Endothelial cell of umbilical vein (primary cell): ENCODE measurements at regions not wholly inside any gene's neighbourhood (a gene's known extent, or its start where the extent isn't known, plus 50 kb on each side); places are given as distances from the start of the nearest gene placed in this dataset.

ENCODE experiments used
- BruUV-seq: library from RNA; stranded (reverse); fragments of 400-500 nt; replicated peaks from 2 replicates; lab custom pipeline; 2021; lab: Mats Ljungman, UMichigan
- CTCF ChIA-PET: fragments of 300-600, 350-600 bp; sonication (Branson Sonifier 250); formaldehyde crosslinking; loops from one replicate; lab custom pipeline; 2021; ENCODE audit warnings: antibody characterized with exemption, inconsistent platforms; lab: Charles Lee
- POLR2A ChIA-PET: fragments of 300-600, 350-600 bp; sonication (Branson Sonifier 250); formaldehyde crosslinking; loops from one replicate; lab custom pipeline; 2021; ENCODE audit warnings: antibody characterized with exemption, inconsistent platforms; lab: Charles Lee
- DNase-seq: peaks from one replicate; pipeline ENCODE4 v3.0.0-alpha.2; 2011; ENCODE audit warnings: low read depth, low spot score
- FAIRE-seq: peaks from 2 replicates; lab custom pipeline; 2011; peaks lifted over from hg19 to GRCh38; lab: Jason Lieb, UNC
- H2AFZ ChIP-seq: 2 replicates; pipeline ENCODE4 v1.6.0; 2012; ENCODE audit warnings: low read depth, low read length, control low read depth, inconsistent platforms
- H3K27ac ChIP-seq: 2 replicates; pipeline ENCODE4 v1.5.1; 2011; ENCODE audit warnings: low read depth, mild to moderate bottlenecking, control low read depth, low read length, moderate library complexity; ENCODE audit not compliant: insufficient read depth
- H3K27me3 ChIP-seq, 2 experiments: 2 replicates each; pipeline versions ENCODE4 v1.6.0 to v1.6.1; 2011; ENCODE audit warnings: low read length in 2 of 2, mixed read lengths in 1 of 2; ENCODE audit not compliant: control insufficient read depth in 2 of 2, insufficient read depth in 2 of 2
- H3K36me3 ChIP-seq, 2 experiments: 2 replicates in 1 of 2; 3 replicates in 1 of 2; pipeline ENCODE4 v1.5.1; 2011; ENCODE audit warnings: low read length in 2 of 2, mild to moderate bottlenecking in 1 of 2, moderate library complexity in 1 of 2; ENCODE audit not compliant: control insufficient read depth in 2 of 2, insufficient read depth in 2 of 2; ENCODE audit errors: extremely low read depth in 1 of 2
- H3K4me1 ChIP-seq: 3 replicates; pipeline ENCODE4 v1.5.1; 2011; ENCODE audit warnings: mild to moderate bottlenecking, low read length; ENCODE audit not compliant: control insufficient read depth, insufficient read depth; ENCODE audit errors: extremely low read depth
- H3K4me2 ChIP-seq: 2 replicates; pipeline ENCODE4 v1.6.1; 2011; ENCODE audit warnings: low read length, control low read depth, mixed read lengths; ENCODE audit not compliant: insufficient read depth
- H3K4me3 ChIP-seq, 3 experiments: fragments of 200-600 bp in 1 of 3; sonication (generic), shearing (Covaris generic) in 1 of 3; replicated peaks in 1 of 3; 2 replicates each; pipeline ENCODE4 v1.5.1; 2011 to 2016; ENCODE audit warnings: control low read depth in 3 of 3, low read length in 3 of 3, mild to moderate bottlenecking in 2 of 3, inconsistent platforms in 1 of 3, low read depth in 1 of 3, moderate library complexity in 1 of 3; ENCODE audit not compliant: insufficient read depth in 1 of 3
- H3K79me2 ChIP-seq: 2 replicates; pipeline ENCODE4 v1.6.0; 2012; ENCODE audit warnings: low read length, inconsistent platforms; ENCODE audit not compliant: control insufficient read depth, insufficient read depth
- H3K9ac ChIP-seq: replicated peaks from 2 replicates; pipeline ENCODE3; 2011; ENCODE audit warnings: low read length, control low read depth; ENCODE audit not compliant: insufficient read depth; ENCODE audit errors: extremely low read depth
- H3K9me1 ChIP-seq: replicated peaks from 3 replicates; pipeline ENCODE4 v1.6.0; 2011; ENCODE audit warnings: mild to moderate bottlenecking, low read length; ENCODE audit not compliant: control insufficient read depth, insufficient read depth; ENCODE audit errors: extremely low read depth
- H3K9me3 ChIP-seq: replicated peaks from 2 replicates; pipeline ENCODE4 v1.5.1; 2012; ENCODE audit warnings: low read length, inconsistent platforms; ENCODE audit not compliant: control insufficient read depth, insufficient read depth
- H4K20me1 ChIP-seq: replicated peaks from 2 replicates; pipeline ENCODE3; 2011; ENCODE audit warnings: mild to moderate bottlenecking, low read length; ENCODE audit not compliant: control insufficient read depth, insufficient read depth; ENCODE audit errors: extremely low read depth
- CTCF ChIP-seq, 2 donors: IDR thresholded peaks; 1 replicate in 1 of 2; 2 replicates in 1 of 2; pipeline ENCODE4 v1.5.1; 2011; ENCODE audit warnings: low read length in 2 of 2, mild to moderate bottlenecking in 2 of 2, moderate library complexity in 2 of 2, control low read depth in 1 of 2, inconsistent platforms in 1 of 2, low read depth in 1 of 2; ENCODE audit not compliant: insufficient read depth in 1 of 2; ENCODE audit errors: extremely low read depth in 1 of 2
- EZH2 ChIP-seq: IDR thresholded peaks from 2 replicates; pipeline ENCODE4 v1.6.1; 2012; ENCODE audit warnings: borderline replicate concordance, low read depth, mild to moderate bottlenecking, moderate library complexity, low read length, inconsistent platforms; ENCODE audit not compliant: severe bottlenecking
- FOS ChIP-seq: IDR thresholded peaks from 2 replicates; pipeline ENCODE4 v1.6.1; 2011; ENCODE audit warnings: mild to moderate bottlenecking, low read length, moderate library complexity, borderline replicate concordance; ENCODE audit not compliant: insufficient read depth
- GATA2 ChIP-seq: IDR thresholded peaks from 2 replicates; pipeline ENCODE4 v1.7.0; 2011; ENCODE audit warnings: low read depth, mild to moderate bottlenecking, moderate library complexity, mixed read lengths, low read length; ENCODE audit not compliant: insufficient read length, insufficient read depth
- JUN ChIP-seq: IDR thresholded peaks from 2 replicates; pipeline ENCODE4 v1.6.1; 2011; ENCODE audit warnings: borderline replicate concordance, low read depth; ENCODE audit not compliant: insufficient read length, insufficient read depth
- MYC ChIP-seq: IDR thresholded peaks from one replicate; pipeline ENCODE4 v1.6.1; 2011; ENCODE audit warnings: mild to moderate bottlenecking, low read depth, low read length
- POLR2A ChIP-seq: IDR thresholded peaks from 2 replicates; pipeline ENCODE4 v1.6.1; 2012; ENCODE audit warnings: low read depth, mild to moderate bottlenecking, control low read depth, low read length
- POLR2AphosphoS5 ChIP-seq: IDR thresholded peaks from 2 replicates; pipeline ENCODE4 v1.6.1; 2012; ENCODE audit warnings: low read depth, mild to moderate bottlenecking, control low read depth, low read length, moderate library complexity; ENCODE audit not compliant: insufficient read depth
- dilution Hi-C: fragments of 300-500 bp; cut with MboI; formaldehyde crosslinking; loops from one replicate; pipeline ENCODE4 v1.15.0; 2019; ENCODE audit warnings: low sequenced_read_pairs; ENCODE audit not compliant: extremely low pct_ligation_motif_present
- intact Hi-C: fragments of 100-400 bp; cut with micrococcal nuclease; formaldehyde crosslinking; loops from one replicate; pipeline ENCODE4 v1.10.0; 2022
- TF ChIP-seq, protein P1 (sequence below): IDR thresholded peaks from 2 replicates; pipeline ENCODE4 v1.6.1; 2011; ENCODE audit not compliant: insufficient read depth, insufficient read length

- no peaks in the 10 kb centered on the region for H3K27me3 ChIP-seq
- no peaks in the 10 kb centered on the region for H3K4me1 ChIP-seq
- no peaks in the 10 kb centered on the region for H3K36me3 ChIP-seq
- POLR2A ChIA-PET: no interaction called here
- intact Hi-C loops: no loop called here
- H3K4me2 ChIP-seq: no peak overlapping the region
- no peaks in the 10 kb centered on the region for H4K20me1 ChIP-seq
- no peak overlapping the region for H3K9ac ChIP-seq
- dilution Hi-C loops: no loop called here
- FAIRE-seq (no peak), DNase-seq (no peak)
- no peak overlapping the region for H2AFZ ChIP-seq
- no peaks in the 10 kb centered on the region for H3K9me1 ChIP-seq
- H3K4me3 ChIP-seq: no peak overlapping the region
- no peak overlapping the region for H3K27ac ChIP-seq
- no peaks in the 10 kb centered on the region for H3K79me2 ChIP-seq
- no TSS peak for BruUV-seq
- peaks cover 11% of the 10 kb centered on the region for H3K9me3 ChIP-seq
- CTCF ChIA-PET: no interaction called here
- TF ChIP-seq FOS (no peak), POLR2AphosphoS5 (no peak), EZH2 (no peak), JUN (no peak), POLR2A (no peak), MYC (no peak), GATA2 (no peak), CTCF (IDR thresholded peaks at IDR 0.05; ENCODE audit: extremely low read depth in 1 of 2, insufficient read depth in 1 of 2, low read depth in 1 of 2, low read length in 2 of 2) (no peak)
- TF ChIP-seq, protein P1, sequence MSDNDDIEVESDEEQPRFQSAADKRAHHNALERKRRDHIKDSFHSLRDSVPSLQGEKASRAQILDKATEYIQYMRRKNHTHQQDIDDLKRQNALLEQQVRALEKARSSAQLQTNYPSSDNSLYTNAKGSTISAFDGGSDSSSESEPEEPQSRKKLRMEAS: no peak
Measured at GRCh38 chr19:30879736-30880135, 469.5 kb downstream of the TSHZ3 start.
